Fibroblast of the conjunctiva (primary cell): ENCODE measurements at regions not wholly inside any gene's neighbourhood (a gene's known extent, or its start where the extent isn't known, plus 50 kb on each side); places are given as distances from the start of the nearest gene placed in this dataset.

ENCODE experiments used
- DNase-seq: peaks from one replicate; pipeline ENCODE4 v3.0.0-alpha.2; 2010; ENCODE audit warnings: low read depth

- no peak for DNase-seq
Observed at GRCh38 chr2:239778861-239779558, 246.1 kb downstream of the NDUFA10 start.

DNA sequence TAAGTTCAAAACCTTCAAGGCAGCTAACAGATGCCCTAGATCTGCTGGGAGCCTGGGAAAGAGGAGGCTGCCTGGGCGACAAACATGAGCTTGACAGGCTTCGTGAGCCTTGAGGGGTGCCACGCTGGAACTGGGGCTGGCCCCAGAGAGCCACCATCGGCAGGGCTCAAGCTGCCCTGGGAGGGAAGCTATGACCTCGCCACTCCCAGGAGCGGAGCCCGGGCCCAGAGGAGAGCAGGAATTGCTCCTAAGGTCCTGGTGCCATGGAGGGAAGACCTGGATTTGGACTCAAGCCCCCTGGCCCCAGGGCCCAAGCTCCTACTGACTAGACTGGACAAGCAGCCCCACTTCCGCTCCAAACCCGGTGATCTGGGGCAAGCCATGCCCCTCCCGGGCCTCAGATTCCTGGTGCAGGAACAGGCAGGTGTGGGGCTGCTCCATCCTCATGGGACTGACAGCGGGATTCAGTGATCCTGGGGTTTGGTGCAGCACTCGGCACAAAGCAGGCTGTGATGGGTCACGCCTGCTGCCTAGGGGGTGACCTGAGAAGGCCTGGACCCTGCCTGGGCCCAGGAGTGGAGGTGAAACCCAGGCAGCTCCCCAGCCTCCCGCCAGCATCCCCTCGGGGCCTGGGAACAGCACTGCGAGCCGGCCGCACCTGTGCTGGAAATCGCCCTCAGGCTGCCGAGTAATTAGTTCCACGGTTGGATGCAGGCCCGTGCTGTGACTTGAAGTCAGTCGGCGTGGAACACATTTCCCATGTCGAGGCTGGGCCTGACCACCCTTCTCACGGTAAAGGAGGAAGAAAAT lies 246.9 kb downstream of the NDUFA10 start:
- DNase-seq: no peak

DNA sequence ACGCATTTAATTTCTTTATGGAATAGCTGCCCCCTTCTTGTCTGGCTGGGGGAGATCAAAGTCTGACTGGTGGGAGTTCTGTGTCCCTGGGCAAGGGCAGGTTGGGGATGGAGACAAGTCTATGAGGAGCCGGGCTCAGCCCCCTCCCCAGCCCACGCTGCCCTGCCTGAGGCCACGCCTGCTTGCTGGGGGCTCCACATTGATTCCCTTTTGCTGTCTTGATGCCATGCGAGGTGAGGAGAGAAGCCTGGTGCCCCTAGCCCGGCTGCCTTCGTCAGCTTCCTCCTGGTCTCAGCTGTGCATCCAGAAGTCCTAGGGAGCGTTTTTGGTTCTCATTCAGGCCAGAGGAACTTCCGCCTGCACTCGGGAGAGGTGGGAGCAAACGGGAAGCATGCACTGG lies 247.9 kb downstream of the NDUFA10 start:
- no peak for DNase-seq

DNA sequence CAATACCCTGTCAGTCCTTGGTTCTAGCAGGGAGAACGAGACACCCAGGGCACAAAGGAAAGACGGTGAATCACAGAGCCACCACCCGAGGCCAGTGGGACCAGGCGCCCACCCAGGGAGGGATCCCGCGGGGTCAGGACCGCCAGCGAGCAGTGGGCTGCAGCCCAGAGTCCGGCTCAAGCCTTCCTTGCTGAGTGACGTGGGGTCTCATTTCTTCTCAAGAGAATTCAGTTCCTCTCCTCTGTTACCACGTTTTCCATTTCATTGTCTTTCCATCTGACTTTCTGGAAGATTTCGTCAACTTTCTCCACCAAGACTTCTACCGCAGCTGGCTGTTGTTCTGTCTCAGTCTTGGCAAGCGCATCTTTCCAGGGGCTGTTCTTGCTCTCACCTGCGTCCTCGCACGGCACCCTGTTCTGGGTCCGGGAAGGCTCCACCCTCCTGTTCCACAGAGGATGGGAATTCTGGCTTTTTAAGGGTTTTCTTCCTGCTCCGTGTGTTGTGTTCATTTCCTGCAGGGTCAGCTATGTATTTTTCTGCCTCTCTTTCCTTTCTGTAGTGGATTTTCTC lies 248.6 kb downstream of the NDUFA10 start:
- no peak for DNase-seq

DNA sequence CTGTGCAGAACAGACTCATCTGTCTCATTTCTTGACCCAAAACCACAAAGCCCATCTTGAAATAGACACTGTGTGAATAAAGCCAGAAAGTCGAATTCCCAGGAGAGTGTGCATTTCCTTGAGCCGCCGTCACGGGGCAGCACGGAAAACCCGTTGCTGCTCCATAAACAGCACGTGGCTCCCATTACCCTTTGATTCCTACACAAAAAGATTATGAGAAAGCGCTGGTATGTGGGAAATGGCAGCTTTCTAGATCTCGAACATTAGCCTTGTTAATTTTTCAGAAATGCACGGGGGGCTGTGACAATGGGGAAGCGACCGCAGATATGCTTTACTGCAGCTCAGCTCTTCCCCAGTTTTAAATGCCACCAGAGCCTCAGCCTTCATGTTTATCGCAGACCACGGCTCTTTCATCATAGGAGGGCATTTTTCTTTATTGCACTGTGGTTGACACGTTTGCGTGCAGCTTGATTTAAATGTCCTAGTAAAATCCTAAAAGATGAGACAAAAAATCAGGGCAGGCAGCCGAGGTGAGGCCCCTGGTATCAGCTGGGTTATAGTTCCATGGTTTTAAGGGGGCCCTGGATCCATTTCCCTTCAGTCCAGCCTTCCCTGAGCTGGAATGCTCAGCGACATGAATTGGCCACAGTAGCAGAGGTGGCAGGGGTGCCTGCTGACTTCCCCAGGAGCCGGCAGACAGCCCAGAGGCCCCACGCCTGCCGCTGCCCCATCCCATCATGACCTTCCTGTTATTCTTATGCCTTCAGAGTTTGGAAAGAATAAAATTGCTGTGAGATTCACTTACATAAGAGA lies 249.3 kb downstream of the NDUFA10 start:
- DNase-seq: no peak

DNA sequence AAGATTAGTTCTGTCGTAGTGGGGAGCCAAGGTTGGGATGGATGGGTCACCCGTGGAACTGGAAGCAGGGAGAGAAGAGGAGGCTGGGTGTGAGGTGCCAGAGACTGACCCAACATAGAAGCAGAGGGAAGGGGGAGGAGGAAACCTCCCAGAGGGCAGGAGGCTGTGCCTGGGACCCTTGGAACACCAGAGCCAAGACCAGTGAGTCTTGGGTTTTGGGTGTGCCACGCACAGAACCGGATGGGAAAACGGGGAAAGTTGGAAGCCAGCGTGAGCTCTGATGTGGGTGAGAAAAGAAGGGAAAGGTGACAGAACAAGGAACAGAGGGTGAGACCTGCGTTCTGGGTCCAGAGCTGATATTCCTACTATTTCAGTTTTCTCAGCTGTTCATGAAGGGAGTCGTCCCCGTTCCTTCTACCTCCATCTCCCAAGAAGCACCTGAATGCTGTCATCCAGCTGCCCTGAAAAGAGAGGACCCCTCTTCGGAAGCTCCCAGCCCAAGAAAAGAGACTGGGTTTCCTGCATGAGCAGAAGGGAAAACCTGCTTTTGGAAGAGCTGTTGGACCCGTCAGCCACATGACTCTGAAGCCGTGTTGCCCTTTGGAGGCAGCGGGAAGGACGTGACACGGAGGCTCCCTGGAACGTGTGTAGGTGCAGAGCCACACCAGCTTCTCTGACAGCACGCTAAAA lies 250.1 kb downstream of the NDUFA10 start:
- no peak for DNase-seq

DNA sequence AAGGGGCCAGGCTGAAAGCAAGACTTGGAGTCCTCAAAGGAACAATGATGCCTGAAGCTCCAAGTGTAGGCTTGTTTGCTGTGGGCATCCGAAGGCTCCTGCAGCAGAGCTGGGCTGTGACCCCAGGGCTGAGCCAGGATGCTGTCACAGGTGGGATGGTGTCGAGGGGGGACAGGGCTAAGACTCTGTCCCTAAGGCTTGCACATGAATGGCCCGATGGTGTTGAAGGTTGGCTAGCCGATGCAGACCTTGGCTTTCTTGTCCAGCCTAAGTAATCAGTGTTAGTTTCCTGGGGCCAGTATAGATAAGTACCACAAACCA lies 251.0 kb downstream of the NDUFA10 start:
- DNase-seq: no peak

DNA sequence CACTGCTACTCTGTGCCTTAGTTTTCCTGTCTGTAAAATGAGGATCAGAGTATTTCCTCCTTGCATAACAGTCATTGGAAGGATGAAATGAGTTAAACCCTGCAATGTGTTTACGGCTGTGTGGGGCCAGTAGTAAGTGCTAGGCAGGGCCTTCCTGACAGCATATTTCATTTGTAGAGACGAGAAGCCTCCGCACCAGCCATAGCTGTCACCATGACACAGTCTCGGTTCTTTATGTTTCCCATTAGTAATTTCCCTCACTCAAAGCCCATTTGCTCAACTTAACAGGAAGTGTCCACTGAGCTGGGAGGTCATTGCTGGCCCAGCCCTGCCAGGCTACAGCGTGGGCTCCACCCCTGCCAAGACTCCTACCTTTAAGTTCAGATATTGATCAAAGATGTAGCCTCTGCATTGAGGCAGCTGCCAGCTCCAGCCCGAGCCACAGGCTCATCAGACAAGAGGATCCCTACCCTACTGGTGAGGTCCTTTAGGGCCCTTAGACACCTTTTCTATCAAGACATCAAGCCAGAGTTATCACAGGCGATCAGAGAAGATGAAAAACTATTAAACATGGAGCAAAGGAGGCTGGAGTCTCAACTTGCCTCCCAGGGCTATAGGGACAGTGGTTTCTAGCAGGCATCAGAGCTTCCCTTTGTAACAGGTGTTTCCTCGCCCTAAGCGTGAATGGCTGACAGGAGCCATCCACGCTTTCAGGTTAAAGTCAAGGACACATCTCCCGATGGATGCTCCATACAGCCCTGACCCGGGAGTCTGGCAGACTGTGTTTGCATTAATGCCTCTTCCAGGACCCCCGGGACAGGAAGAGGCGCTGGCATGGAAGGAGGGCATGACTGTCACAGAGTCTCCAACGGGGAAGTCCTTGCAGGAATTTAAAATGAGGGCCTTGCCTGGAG lies 251.7 kb downstream of the NDUFA10 start:
- no peak for DNase-seq

GRCh38 chr2:239772721-239773120 lies 252.4 kb downstream of the NDUFA10 start:
- DNase-seq: no peak

DNA sequence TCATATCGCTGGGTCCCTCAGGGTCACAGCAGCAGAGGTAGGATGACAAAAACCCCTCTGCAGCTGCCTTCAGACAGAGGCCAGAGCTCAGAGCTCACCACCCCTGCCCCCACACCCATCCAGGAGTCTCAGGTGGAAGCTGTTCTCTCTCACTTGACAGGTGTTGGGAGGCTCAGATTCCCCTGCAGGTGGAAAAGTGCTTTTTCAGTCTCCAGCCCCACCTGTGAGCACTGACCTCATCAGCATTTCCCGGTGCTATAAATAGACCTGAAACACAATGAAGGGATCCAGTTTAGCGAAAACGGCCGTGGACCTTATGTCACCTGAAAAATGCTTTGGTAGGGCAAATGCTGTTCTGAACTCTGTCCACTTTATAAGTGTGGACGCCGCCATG lies 254.9 kb downstream of the NDUFA10 start:
- no peak for DNase-seq

DNA sequence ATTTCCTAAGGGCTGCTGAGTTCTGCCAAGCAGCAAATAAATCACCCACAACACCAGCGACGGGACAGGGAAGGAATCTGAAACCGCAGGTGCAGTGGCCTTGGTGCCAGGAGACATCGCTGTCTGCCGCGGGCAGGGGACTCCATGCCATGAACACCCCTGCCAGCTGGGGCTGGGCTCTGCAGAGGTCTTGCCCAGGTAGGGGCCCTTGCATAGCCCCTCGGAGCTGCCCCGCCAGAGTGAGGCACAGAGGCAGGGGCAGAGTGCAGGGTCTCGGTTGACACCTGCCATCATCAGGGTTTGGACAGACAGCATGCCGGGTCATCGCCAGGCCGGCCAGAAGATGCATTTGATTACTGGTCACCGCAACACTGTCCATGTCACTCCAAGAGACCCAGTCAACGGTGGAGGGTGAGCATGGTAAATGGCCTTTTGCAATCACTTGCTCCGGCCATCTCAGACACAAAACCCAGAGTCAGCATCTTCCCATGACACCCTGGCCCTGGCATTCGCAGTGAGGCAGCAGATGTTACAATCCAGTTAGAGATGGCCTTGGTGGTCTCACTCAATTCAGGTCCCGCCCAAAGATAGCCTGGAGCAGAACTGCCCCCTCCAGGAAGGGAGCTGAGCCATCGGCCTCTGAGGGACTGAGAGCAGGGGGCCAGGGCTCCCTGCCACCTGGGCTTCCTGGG lies 255.4 kb downstream of the NDUFA10 start:
- no peak for DNase-seq

GRCh38 chr2:239768907-239769553 lies 256.1 kb downstream of the NDUFA10 start:
- no peak for DNase-seq

GRCh38 chr2:239768031-239768790 lies 256.9 kb downstream of the NDUFA10 start:
- DNase-seq: no peak

- no peak for DNase-seq
Observed at GRCh38 chr2:239767021-239767905, 257.9 kb downstream of the NDUFA10 start.

DNA sequence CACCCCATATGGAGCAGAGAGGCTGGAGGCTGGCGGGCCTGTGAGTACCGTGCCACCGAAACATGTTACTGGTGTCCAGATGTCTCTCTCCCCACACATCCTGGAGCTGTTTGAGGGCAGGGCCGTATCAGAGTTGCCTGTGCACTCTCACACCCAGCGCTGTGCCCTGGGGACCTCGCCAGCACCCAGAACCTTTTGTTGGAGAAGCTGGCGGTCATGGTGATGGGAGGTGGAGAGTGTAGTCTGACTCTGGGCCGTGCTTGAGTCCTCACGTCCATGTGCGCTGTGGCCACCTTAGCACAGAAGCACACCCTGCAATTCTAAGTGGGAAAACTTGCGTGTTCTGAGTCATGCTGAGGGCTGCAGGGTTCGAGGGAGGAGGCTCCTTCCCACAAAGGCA lies 259.2 kb downstream of the NDUFA10 start:
- no peak for DNase-seq

GRCh38 chr2:239765076-239765845 lies 259.9 kb downstream of the NDUFA10 start:
- DNase-seq: no peak

DNA sequence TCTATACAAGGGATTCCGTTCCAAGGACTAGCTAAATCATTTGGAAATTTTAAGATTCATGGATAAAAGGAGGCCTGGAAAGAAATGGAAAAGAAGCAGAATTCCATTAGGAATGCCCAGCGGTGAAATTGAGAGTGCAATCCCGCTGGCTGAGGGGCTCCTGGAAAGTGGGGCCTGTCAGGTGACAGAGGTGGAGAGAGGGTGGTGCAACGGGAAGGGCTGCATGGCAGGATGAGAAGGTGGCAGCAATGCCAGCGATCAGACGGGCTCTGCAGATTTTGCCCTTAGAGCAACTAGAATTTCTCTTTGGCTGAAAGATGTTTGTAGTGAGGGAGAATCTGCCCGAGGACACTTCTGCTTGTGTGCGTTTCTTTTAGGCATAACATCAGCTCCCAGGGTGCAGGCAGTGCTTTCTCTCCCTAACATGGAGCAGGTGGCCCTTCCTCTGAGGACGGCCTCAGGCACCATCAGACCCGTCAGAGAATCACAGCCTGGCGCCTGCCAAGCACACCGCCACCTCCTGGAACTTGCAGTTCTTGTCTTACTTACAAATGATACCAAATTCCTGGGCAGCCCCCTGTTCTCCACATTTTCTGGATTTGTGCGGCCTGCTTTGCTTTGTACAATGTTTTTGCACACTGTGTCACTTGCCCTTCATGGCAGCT lies 261.6 kb downstream of the NDUFA10 start:
- no peak for DNase-seq
